ENCODE measurements at regions not wholly inside any gene's neighbourhood (a gene's known extent, or its start where the extent isn't known, plus 50 kb on each side); places are given as distances from the start of the nearest gene placed in this dataset.

DNA sequence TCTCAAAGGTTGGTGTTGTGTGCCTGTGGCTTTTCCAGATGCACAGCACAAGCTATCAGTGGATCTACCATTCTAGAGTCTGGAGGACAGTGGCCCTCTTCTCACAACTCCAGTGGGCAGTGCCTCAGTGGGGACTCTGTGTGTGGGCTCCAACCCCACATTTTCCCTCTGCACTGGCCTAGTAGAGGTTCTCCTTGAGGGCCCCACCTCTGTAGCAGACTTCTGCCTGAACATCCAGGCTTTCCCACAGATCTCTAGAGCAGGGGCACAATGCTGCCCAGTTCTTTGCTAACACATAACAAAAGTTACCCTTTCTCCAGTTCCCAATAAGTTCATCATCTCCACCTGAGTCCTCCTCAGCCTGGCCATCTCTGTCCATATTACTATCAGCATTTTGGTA lies 102.1 kb upstream of the ANKRD55 start:
- Histone ChIP-seq H3K79me2 (ENCODE audit: control insufficient read depth, insufficient read depth, low read length) (no peaks in the 10 kb centered on the region), H3K4me1 (replicated peaks in 1 of 2; ENCODE audit: control insufficient read depth in 2 of 2, insufficient read depth in 2 of 2, low read length in 2 of 2) (no peaks in the 10 kb centered on the region), H3K4me2 (ENCODE audit: insufficient read depth, low read length) (no peak overlapping the region), H3K4me3 (no peak overlapping the region), H3K9me1 (ENCODE audit: control insufficient read depth, insufficient read depth, low read length) (no peaks in the 10 kb centered on the region), H3K36me3 (ENCODE audit: control insufficient read depth, insufficient read depth, low read length) (no peaks in the 10 kb centered on the region), H2AFZ (ENCODE audit: low read depth, low read length) (no peak overlapping the region), H3K9me3 (replicated peaks; ENCODE audit: control insufficient read depth, insufficient read depth, low read depth, low read length) (no peaks in the 10 kb centered on the region; the same call in 1 of the 2 replicates), H3K27ac (ENCODE audit: extremely low read depth, low read depth, low read length) (no peak overlapping the region), H4K20me1 (replicated peaks; ENCODE audit: control insufficient read depth, insufficient read depth, low read length) (no peaks in the 10 kb centered on the region), H3K27me3 (ENCODE audit: control insufficient read depth in 2 of 2, insufficient read depth in 2 of 2, low read length in 2 of 2) (no peaks in the 10 kb centered on the region; a peak in 1 of 5 replicates), H3K9ac (ENCODE audit: insufficient read depth in 1 of 2, low read depth in 2 of 2, low read length in 2 of 2) (no peak overlapping the region)
- intact Hi-C loops (cut with micrococcal nuclease): no loop called here
- TF ChIP-seq ADNP (tag; IDR thresholded peaks at IDR 0.05): no peak
- no peak for TF ChIP-seq ZNF785 (CRISPR knock-in tag; IDR thresholded peaks at IDR 0.05)
- TF ChIP-seq, protein P1, sequence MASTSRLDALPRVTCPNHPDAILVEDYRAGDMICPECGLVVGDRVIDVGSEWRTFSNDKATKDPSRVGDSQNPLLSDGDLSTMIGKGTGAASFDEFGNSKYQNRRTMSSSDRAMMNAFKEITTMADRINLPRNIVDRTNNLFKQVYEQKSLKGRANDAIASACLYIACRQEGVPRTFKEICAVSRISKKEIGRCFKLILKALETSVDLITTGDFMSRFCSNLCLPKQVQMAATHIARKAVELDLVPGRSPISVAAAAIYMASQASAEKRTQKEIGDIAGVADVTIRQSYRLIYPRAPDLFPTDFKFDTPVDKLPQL (IDR thresholded peaks at IDR 0.05; ENCODE audit: extremely low read depth, insufficient read length): no peak
- no peak for TF ChIP-seq EWSR1 (IDR thresholded peaks at IDR 0.05; ENCODE audit: borderline replicate concordance, low read depth, partially characterized antibody)
- TF ChIP-seq CBX3 (IDR thresholded peaks at IDR 0.05; ENCODE audit: borderline replicate concordance in 1 of 2, low read length in 2 of 2): 0 out of 3 replicates have a peak, but pooled peaks of 1 of the 2 experiments have one; percentile 26
- no peak for TF ChIP-seq FOXA1 (IDR thresholded peaks at IDR 0.05; ENCODE audit: borderline replicate concordance)
- TF ChIP-seq CUX1 (CRISPR knock-in tag; IDR thresholded peaks at IDR 0.05): no peak
- TF ChIP-seq, protein P2, sequence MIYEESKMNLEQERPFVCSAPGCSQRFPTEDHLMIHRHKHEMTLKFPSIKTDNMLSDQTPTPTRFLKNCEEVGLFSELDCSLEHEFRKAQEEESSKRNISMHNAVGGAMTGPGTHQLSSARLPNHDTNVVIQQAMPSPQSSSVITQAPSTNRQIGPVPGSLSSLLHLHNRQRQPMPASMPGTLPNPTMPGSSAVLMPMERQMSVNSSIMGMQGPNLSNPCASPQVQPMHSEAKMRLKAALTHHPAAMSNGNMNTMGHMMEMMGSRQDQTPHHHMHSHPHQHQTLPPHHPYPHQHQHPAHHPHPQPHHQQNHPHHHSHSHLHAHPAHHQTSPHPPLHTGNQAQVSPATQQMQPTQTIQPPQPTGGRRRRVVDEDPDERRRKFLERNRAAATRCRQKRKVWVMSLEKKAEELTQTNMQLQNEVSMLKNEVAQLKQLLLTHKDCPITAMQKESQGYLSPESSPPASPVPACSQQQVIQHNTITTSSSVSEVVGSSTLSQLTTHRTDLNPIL (CRISPR knock-in tag; IDR thresholded peaks at IDR 0.05): no peak
- TF ChIP-seq MYBL2 (IDR thresholded peaks at IDR 0.05; ENCODE audit: low read depth): no peak
- TF ChIP-seq MYBL2 (CRISPR knock-in tag; IDR thresholded peaks at IDR 0.05; ENCODE audit: borderline replicate concordance): no peak
- TF ChIP-seq TCF3 (CRISPR knock-in tag; IDR thresholded peaks at IDR 0.05): no peak
- no peak for TF ChIP-seq RBM34 (IDR thresholded peaks at IDR 0.05; ENCODE audit: borderline replicate concordance, insufficient read depth, low read length)
- TF ChIP-seq ZZZ3 (IDR thresholded peaks at IDR 0.05): no peak
- TF ChIP-seq ZFP36 (IDR thresholded peaks at IDR 0.05; ENCODE audit: low read depth, low read length, partially characterized antibody): peak; percentile 19
- no peak for TF ChIP-seq PHF20 (IDR thresholded peaks at IDR 0.05; ENCODE audit: partially characterized antibody)
- TF ChIP-seq CBX5 (IDR thresholded peaks at IDR 0.05; ENCODE audit: borderline replicate concordance, low read depth): peak; percentile 71; the same call in 1 of the 2 replicates
- ChIA-PET POLR2A (no interaction called here), CTCF (ENCODE audit: low intra/inter-chr PET ratio) (no interaction called here)
- BruUV-seq (replicated peaks): no TSS peak
- in situ Hi-C loops (cut with MboI): no loop called here
- DNase-seq (ENCODE audit: extremely low read depth in 1 of 4, low spot score in 3 of 4) (no peak), FAIRE-seq (no peak), ATAC-seq (no peak)

Measured in K562 (cell line).